ENCODE measurements at regions not wholly inside any gene's neighbourhood (a gene's known extent, or its start where the extent isn't known, plus 50 kb on each side); places are given as distances from the start of the nearest gene placed in this dataset.

GRCh38 chr2:107405261-107405660 lies 421.4 kb upstream of the RGPD4 start:
- intact Hi-C loops (cut with DNase I), result no loop called here
- Histone ChIP-seq H3K9me3 (no peaks in the 10 kb centered on the region), H3K27ac (no peak overlapping the region), H3K4me1 (no peaks in the 10 kb centered on the region), H3K4me3 (no peak overlapping the region), H3K27me3 (no peaks in the 10 kb centered on the region), H3K36me3 (no peaks in the 10 kb centered on the region)
- WGBS, 2 donors, result 58 to 77% methylated on average over 2 of the region's 2 CpGs
- TF ChIP-seq POLR2A (IDR thresholded peaks at IDR 0.05) (no peak), CTCF (IDR thresholded peaks at IDR 0.05) (no peak)
- DNase-seq, result no peak

DNA sequence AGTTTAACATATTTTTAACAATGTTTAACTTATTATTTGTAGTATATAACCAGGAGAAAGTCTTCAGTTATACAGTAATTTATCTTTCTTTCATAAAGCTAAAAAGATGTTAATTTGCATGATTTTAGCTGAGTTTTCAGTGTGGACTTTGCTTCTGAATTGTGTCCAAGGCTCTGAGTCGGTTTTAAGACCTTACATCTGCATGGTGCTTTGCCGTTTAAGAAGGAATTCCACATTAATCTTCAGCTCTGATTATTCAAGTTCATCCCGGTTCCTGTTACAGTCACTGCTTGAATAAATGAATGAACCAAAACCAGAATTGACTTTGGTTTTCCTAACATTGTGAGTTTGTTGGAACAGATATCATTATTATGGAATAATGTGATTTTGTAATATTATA lies 419.7 kb upstream of the RGPD4 start:
- Histone ChIP-seq H3K4me1 (no peaks in the 10 kb centered on the region), H3K27me3 (no peaks in the 10 kb centered on the region), H3K36me3 (no peaks in the 10 kb centered on the region), H3K4me3 (no peak overlapping the region), H3K27ac (no peak overlapping the region), H3K9me3 (no peaks in the 10 kb centered on the region)
- no peak for DNase-seq
- intact Hi-C loops (cut with DNase I), result no loop called here
- WGBS, 2 donors, result 39 to 46% methylated on average over 3 of the region's 3 CpGs
- no peak for TF ChIP-seq CTCF (IDR thresholded peaks at IDR 0.05)
- TF ChIP-seq POLR2A (IDR thresholded peaks at IDR 0.05), result no peak

GRCh38 chr2:107407974-107408373 lies 418.7 kb upstream of the RGPD4 start:
- Histone ChIP-seq H3K4me3 (no peak overlapping the region), H3K27ac (no peak overlapping the region), H3K36me3 (no peaks in the 10 kb centered on the region), H3K9me3 (no peaks in the 10 kb centered on the region), H3K4me1 (no peaks in the 10 kb centered on the region), H3K27me3 (no peaks in the 10 kb centered on the region)
- no peak for DNase-seq
- 68 to 70% methylated on average over 2 of the region's 2 CpGs for WGBS, 2 donors
- intact Hi-C loops (cut with DNase I), result no loop called here
- TF ChIP-seq POLR2A (IDR thresholded peaks at IDR 0.05) (no peak), CTCF (IDR thresholded peaks at IDR 0.05) (no peak)

- intact Hi-C loops (cut with DNase I), result no loop called here
- Histone ChIP-seq H3K27ac (no peak overlapping the region), H3K9me3 (no peaks in the 10 kb centered on the region), H3K4me3 (no peak overlapping the region), H3K27me3 (no peaks in the 10 kb centered on the region), H3K4me1 (peaks cover 0 to 6% (median 0%) of the 10 kb centered on the region in 3 donors), H3K36me3 (no peaks in the 10 kb centered on the region)
- 71 to 79% methylated on average over 2 of the region's 2 CpGs for WGBS, 2 donors
- TF ChIP-seq POLR2A (IDR thresholded peaks at IDR 0.05) (no peak), CTCF (IDR thresholded peaks at IDR 0.05) (no peak)
- DNase-seq, result no peak
These were observed 415.4 kb upstream of the RGPD4 start for GRCh38 chr2:107411267-107411666.

- WGBS, 2 donors, result 71 to 75% methylated on average over 6 of the region's 6 CpGs
- DNase-seq, result no peak
- Histone ChIP-seq H3K27ac (peak overlapping the region in 1 of 4 donors; percentile 4), H3K4me1 (peaks cover 0 to 6% (median 0%) of the 10 kb centered on the region in 3 donors), H3K27me3 (no peaks in the 10 kb centered on the region), H3K36me3 (no peaks in the 10 kb centered on the region), H3K9me3 (no peaks in the 10 kb centered on the region), H3K4me3 (no peak overlapping the region)
- TF ChIP-seq POLR2A (IDR thresholded peaks at IDR 0.05) (no peak), CTCF (IDR thresholded peaks at IDR 0.05) (no peak)
- intact Hi-C loops (cut with DNase I), result no loop called here
These were observed 414.3 kb upstream of the RGPD4 start for GRCh38 chr2:107412209-107412904.

All from esophagus squamous epithelium (tissue), 5 donors.